Fibroblast of gingiva (primary cell): ENCODE measurements at regions not wholly inside any gene's neighbourhood (a gene's known extent, or its start where the extent isn't known, plus 50 kb on each side); places are given as distances from the start of the nearest gene placed in this dataset.

ENCODE experiments used
- DNase-seq: peaks from one replicate; pipeline ENCODE4 v3.0.0-alpha.2; 2011; ENCODE audit warnings: low read depth

- no peak for DNase-seq
These were observed 204.3 kb upstream of the PLET1 start for GRCh38 chr11:112464949-112465348.

DNA sequence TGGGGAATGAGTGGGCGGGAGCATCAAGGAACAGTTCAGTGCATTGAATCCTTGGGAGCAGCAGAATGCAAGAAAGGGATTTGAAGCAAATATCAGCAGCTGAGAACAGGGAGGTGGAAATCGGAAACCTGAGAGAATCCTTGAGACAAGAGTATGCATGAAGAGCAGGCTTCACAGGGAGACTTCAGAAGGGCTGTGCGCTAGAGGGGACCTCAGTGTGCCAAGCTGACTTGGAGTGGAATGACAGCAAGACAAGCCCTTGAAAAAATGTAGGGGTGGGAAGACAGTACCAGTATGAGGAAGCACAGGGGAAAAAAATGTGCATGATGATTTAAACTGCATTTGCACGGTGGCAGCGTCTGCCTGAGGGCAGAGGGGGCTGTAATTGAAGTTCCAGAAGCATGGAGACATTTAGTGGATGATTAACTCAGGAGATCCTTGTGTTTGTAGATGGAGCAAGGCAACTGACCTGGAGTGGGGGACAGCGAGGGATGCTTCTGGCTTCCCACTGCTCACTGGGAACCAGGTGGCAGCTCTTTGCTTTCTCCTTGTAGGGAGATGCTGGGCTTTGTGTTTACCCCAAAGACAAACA, 204.9 kb upstream of the PLET1 start:
- DNase-seq, result no peak

GRCh38 chr11:112467721-112468120, 207.1 kb upstream of the PLET1 start:
- DNase-seq, result no peak

- no peak for DNase-seq
These were observed 208.7 kb upstream of the PLET1 start for GRCh38 chr11:112469376-112469775.

DNA sequence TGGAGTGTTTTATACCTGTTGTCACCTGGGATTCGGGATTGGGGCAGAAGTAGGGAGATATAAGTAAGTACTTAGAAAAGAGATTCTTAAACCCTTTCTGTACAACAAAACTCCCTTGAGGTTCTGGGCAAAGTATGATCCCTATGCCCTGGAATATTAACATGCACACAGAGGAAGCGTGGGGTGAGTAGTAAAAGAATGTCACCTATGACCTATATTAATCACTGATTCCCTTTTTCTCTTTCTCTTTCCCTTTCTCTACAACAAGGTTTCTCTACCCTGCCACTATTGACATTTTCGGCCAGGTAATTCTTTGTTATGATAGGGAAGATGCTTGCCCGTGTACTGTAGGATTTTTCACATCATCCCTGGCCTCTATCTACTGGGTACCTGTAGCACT, 209.7 kb upstream of the PLET1 start:
- no peak for DNase-seq

- DNase-seq, result no peak
These were observed 211.1 kb upstream of the PLET1 start for GRCh38 chr11:112471731-112472130.

DNA sequence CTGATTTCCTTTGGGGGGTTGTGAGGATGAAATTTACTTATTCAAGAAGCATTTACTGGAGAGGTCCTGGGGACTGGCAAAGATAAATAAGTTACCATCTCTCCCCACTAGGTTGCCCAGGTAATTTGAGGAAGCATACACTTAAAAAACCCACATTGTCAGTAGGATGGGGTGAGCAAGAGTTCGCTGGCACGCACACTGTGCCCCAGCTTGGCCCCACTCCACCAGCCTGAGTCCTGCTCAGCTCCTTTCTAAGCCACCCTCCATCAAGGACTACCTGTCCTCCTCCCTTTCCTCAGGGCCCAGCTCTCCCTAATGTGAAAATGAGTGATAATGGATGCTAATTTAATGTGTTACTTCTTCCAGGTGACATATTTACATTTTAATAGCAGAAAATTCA, 216.5 kb upstream of the PLET1 start:
- no peak for DNase-seq

DNA sequence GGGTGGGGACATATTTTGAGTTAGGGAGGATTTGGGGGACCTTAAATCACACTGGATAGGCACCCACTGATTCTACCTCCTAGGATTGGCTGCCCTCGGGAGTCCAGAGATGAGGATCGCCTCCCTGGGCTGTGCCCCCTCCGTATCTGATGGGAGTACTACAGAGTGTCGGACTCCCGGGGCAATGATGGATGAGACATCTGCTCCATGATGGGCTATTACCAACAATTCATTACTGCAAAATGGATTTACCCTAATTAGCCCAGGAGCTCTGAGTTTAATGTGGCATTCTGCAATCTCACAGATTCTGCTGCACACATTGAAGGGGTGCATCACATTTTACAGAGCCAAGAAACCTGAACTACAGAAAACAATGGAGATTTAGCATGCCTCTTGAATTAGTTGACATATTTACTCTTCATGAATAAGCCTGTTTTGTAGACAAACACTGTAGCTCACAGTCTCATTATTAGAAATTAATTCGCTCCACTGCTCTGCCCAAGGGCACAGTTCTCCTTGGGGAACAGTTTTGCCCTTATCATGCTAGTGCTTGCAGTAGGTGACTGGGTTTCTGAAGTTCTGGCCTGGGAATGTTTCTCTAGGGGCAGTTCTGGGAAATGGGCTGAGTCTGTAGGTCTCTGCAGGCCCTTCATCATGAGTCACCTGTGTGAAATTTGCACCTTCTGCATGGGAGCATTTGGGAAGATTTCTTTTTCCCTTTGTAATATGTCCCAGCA, 217.1 kb upstream of the PLET1 start:
- DNase-seq, result no peak

- DNase-seq, result no peak
These were observed 218.1 kb upstream of the PLET1 start for GRCh38 chr11:112478806-112479205.

DNA sequence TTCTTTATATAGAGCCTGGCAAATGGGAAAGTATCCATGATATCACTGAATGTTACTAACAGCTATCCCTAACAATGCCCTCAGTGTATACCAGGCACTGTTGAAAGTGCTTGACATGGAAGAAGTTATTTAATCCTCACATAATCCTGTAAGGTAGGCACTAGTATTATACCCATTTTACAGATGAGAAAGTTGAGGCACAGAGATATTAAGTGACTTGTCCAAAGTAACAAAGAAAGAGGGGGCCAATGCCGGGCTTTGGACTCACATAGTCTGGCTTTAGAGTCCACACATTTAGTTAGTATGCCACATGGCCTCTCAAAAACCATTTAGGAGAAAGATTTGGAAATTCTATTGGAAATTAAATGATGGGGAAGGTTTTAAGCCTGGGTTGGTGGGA, 220.8 kb upstream of the PLET1 start:
- DNase-seq, result no peak

- no peak for DNase-seq
These were observed 221.2 kb upstream of the PLET1 start for GRCh38 chr11:112481893-112482292.

GRCh38 chr11:112485280-112485679, 224.6 kb upstream of the PLET1 start:
- DNase-seq, result no peak

GRCh38 chr11:112497826-112498225, 237.2 kb upstream of the PLET1 start:
- DNase-seq, result no peak

DNA sequence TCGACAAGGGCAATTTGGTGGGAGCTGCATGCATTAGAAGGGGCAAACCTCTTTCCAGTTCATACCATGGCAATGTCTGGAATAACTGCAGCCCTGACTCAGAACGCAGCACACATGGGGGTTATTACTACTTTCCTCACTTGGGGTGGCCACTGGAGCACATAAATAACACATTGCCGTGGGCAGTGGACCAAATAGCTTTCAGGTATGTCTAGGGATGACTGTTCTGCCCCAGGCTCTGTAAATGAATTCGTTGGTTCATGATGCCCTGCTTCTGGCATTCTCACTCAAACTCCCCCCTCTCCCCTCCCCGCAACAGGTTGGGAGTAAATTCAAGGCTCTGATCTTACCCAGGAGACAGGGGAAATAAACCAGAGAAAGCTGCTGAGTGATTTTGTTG, 238.0 kb upstream of the PLET1 start:
- no peak for DNase-seq

- no peak for DNase-seq
These were observed 238.7 kb upstream of the PLET1 start for GRCh38 chr11:112499153-112499880.

- no peak for DNase-seq
These were observed 239.2 kb upstream of the PLET1 start for GRCh38 chr11:112499881-112500204.

DNA sequence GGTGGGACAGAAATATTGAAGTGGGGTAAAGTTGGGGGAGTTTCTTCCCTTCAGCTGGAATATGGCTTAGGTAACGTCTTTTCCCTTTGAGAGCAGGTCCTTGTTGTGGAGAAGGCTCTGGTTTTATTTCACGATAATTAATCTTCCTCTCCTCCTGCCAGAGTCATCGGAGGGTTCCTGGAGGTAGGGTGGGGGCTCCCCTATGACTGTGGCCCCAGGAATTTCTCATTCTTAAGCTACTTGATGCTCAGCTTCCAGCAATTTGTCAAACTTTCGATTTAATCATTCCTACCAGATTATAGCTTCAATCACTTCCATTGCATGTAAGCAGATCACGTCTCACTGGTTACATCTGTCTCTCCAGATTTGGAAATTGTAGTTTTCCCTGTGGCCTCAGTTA, 242.8 kb upstream of the PLET1 start:
- no peak for DNase-seq

GRCh38 chr11:112504056-112504455, 243.4 kb upstream of the PLET1 start:
- DNase-seq, result no peak

GRCh38 chr11:112506852-112507251, 246.2 kb upstream of the PLET1 start:
- DNase-seq, result no peak

- DNase-seq, result no peak
These were observed 246.6 kb upstream of the PLET1 start for GRCh38 chr11:112507281-112507680.

DNA sequence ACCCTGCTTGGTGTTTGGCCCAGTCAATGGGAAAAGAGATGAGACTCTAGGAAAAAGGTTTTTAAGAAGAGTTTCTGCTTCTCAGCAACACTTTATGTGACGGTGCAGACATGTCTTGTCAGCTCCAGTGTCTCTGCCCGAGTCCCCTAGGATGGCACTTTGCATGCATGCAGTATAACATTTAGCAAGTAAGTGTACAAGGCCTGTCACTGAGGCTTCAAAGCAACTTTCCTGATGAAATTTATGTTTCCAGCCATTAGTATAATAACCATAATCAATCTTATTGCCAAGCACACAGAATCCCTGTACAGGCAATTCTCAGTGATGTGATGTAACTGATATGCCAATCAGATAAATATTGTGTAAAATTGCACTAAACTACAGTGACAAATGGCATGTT, 248.1 kb upstream of the PLET1 start:
- no peak for DNase-seq

DNA sequence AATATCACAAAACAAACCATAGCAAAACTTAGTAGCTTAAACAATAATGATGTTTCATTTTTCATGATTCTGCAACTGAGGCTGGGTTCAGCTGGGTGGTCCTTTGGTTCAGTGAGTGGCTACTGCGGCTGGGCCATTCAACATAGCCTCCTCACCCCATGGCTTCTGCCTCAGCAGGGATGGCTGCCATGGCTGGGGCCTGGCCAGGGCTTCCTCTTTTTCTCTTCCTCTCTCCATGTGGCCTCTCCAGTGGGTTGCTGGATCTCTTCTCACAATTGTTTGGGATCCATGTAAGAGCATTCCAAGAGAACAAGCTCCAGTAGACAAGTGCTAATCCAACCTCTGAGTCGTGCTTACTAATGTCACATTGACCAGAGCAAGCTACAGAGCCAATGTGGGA, 248.6 kb upstream of the PLET1 start:
- DNase-seq, result no peak

DNA sequence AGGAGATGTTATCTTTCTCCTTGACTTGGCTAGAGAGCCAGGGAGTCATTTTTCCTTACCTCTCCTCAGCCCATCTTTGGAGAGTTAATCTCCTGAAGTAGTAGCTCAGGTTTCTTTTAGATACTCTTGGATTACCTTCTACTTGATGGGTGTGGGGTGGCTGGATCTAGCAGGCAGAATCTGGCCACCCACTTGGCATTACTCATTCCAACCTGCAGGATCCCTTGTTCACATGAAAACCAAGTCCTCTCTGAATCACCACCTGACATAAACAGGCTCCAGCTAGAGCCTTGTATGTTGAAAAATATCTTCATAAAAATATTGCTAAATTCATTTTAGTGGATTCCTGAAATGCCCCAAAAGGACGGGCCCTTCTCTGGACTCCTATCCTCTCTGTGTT, 250.6 kb upstream of the PLET1 start:
- no peak for DNase-seq

DNA sequence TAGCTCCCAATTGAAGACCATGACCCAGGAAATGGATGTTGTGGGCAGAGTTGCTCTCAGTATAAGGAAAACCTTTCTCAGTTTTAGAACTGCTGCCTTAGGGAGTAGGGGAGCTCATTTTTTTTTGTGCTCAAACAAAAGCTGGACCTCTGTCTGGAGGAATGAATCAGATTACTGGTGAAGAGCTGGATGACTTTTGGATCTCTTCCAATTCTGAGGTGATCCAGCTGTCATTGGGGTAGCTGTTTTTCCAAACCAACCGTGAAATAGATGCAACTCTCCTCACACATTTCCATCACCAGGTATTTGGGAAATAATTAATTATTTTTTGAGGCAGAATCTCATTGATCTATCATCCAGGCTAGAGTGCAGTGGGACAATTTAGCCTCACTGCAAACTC, 251.3 kb upstream of the PLET1 start:
- no peak for DNase-seq
